ENCODE measurements at regions not wholly inside any gene's neighbourhood (a gene's known extent, or its start where the extent isn't known, plus 50 kb on each side); places are given as distances from the start of the nearest gene placed in this dataset.

DNA sequence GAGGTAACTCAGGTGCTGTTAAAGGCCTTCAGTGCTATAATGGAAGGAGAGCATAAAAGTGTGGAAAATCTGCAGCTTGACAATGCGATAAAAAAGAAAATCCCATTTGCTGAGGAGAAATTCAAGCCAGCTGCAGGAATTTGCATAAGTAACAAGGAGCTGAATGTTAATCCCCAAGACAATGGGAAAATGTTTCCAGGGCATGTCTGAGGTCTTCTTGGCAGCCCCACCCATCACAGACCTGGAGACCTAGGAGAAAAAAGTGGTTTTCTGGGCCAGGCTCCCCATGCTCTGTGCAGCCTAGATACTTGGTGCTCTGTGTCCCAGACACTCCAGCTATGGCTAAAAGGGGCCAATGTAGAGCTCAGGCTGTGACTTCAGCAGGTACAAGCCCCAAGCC lies 1159.6 kb downstream of the CDH18 start:
- H3K27me3 ChIP-seq (replicated peaks in 1 of 4; ENCODE audit: control insufficient read depth in 3 of 4, extremely low read depth in 1 of 4, insufficient read depth in 3 of 4, low read length in 3 of 4), result no peaks in the 10 kb centered on the region
- H3K4me1 ChIP-seq (replicated peaks in 1 of 4; ENCODE audit: control insufficient read depth in 3 of 4, insufficient read depth in 4 of 4, low read length in 3 of 4), result peaks cover 0 to 6% (median 0%) of the 10 kb centered on the region in 4 experiments; a peak in 1 of 7 replicates
- H2BK15ac ChIP-seq (ENCODE audit: low read length), result no peak overlapping the region
- H4K91ac ChIP-seq (replicated peaks; ENCODE audit: insufficient read length, low read length), result no peak overlapping the region
- no peak overlapping the region for H3K27ac ChIP-seq (ENCODE audit: low read depth, low read length)
- H3K4ac ChIP-seq (replicated peaks; ENCODE audit: insufficient read length, low read depth, low read length), result no peak overlapping the region
- no peak overlapping the region for H3K23ac ChIP-seq (ENCODE audit: insufficient read length)
- 92% methylated on average over 1 of the region's 1 CpG; no CpG with 5 or more reads in 1 of the 2 experiments for WGBS, 2 experiments (ENCODE audit: extremely low coverage in 1 of 2, insufficient coverage in 1 of 2, insufficient read length in 1 of 2, insufficient replicate concordance in 2 of 2, low coverage in 1 of 2, low lambda C conversion rate in 2 of 2, missing lambda C conversion rate in 1 of 2)
- POLR2A ChIA-PET (ENCODE audit: partially characterized antibody), result no interaction called here
- H3K4me2 ChIP-seq (ENCODE audit: insufficient read depth in 1 of 2, low read depth in 2 of 2, low read length in 2 of 2), result no peak overlapping the region
- FAIRE-seq (no peak), DNase-seq (ENCODE audit: low read depth in 1 of 2, low spot score in 2 of 2) (no peak)
- H3K79me2 ChIP-seq (ENCODE audit: control insufficient read depth in 1 of 2, insufficient read depth in 2 of 2, low read length in 2 of 2), result no peaks in the 10 kb centered on the region
- no peak overlapping the region for H3K56ac ChIP-seq (replicated peaks; ENCODE audit: insufficient read length, low read depth, low read length)
- no peaks in the 10 kb centered on the region for H3K9me3 ChIP-seq (ENCODE audit: insufficient read depth in 2 of 2, low read depth in 1 of 2, low read length in 1 of 2)
- no peak overlapping the region for H2AFZ ChIP-seq (ENCODE audit: low read length)
- no peaks in the 10 kb centered on the region for H3K23me2 ChIP-seq (ENCODE audit: low read depth, low read length)
- CTCF ChIA-PET (ENCODE audit: partially characterized antibody), result interaction anchor here (1.0 kb wide), 1 partner anchor 56 kb away, joined by 3 read pairs; no protein-coding TSS in a partner anchor
- H4K20me1 ChIP-seq (replicated peaks in 1 of 2; ENCODE audit: control insufficient read depth in 1 of 2, insufficient read depth in 2 of 2, low read length in 2 of 2), result no peaks in the 10 kb centered on the region
- H3K79me1 ChIP-seq (ENCODE audit: low read depth, low read length), result no peaks in the 10 kb centered on the region
- no peak overlapping the region for H3K18ac ChIP-seq (ENCODE audit: extremely low read depth, low read length)
- H4K8ac ChIP-seq (ENCODE audit: extremely low read depth, insufficient read depth, low read length), result no peak overlapping the region
- H2BK12ac ChIP-seq (ENCODE audit: low read depth, low read length), result no peak overlapping the region
- H3K36me3 ChIP-seq (ENCODE audit: control insufficient read depth in 2 of 4, insufficient read depth in 4 of 4, low read length in 3 of 4), result no peaks in the 10 kb centered on the region
- H4K5ac ChIP-seq (ENCODE audit: insufficient read length, low read depth, low read length), result no peak overlapping the region
- H3K9ac ChIP-seq (replicated peaks in 1 of 4; ENCODE audit: extremely low read depth in 1 of 4, low read depth in 3 of 4, low read length in 3 of 4), result no peak overlapping the region
- H2BK20ac ChIP-seq (ENCODE audit: low read length), result no peak overlapping the region
- no peak overlapping the region for H3K14ac ChIP-seq (ENCODE audit: insufficient read length)
- H2BK120ac ChIP-seq (replicated peaks; ENCODE audit: low read depth, low read length), result no peak overlapping the region
- no peak overlapping the region for H2AK5ac ChIP-seq (ENCODE audit: low read depth, low read length)
- no peak overlapping the region for H2BK5ac ChIP-seq (ENCODE audit: low read depth, low read length)
- H3K4me3 ChIP-seq (ENCODE audit: extremely low read depth in 1 of 4, insufficient read depth in 2 of 4, low read depth in 3 of 4, low read length in 4 of 4), result no peak overlapping the region
- TF ChIP-seq HDAC6 (IDR thresholded peaks at IDR 0.05; ENCODE audit: low read depth, low read length) (no peak), TCF12 (IDR thresholded peaks at IDR 0.05; ENCODE audit: low read depth, low read length) (no peak), CBX8 (IDR thresholded peaks at IDR 0.05; ENCODE audit: borderline replicate concordance, low read depth, low read length) (no peak), SP2 (IDR thresholded peaks at IDR 0.05; ENCODE audit: low read length) (no peak), JUND (IDR thresholded peaks at IDR 0.05; ENCODE audit: low read length) (no peak), CBX5 (IDR thresholded peaks at IDR 0.05; ENCODE audit: low read depth, low read length) (no peak), CREB1 (IDR thresholded peaks at IDR 0.05) (no peak), RFX5 (IDR thresholded peaks at IDR 0.05; ENCODE audit: borderline replicate concordance, low read depth, low read length) (no peak), TAF1 (IDR thresholded peaks at IDR 0.05; ENCODE audit: low read depth, low read length) (no peak), SIRT6 (IDR thresholded peaks at IDR 0.05; ENCODE audit: low read length) (no peak), SP4 (IDR thresholded peaks at IDR 0.05; ENCODE audit: low read length) (no peak), POLR2A (IDR thresholded peaks at IDR 0.05; ENCODE audit: control extremely low read depth in 1 of 2, low read depth in 2 of 2, low read length in 2 of 2) (no peak), RBBP5 (IDR thresholded peaks at IDR 0.05; ENCODE audit: borderline replicate concordance, low read depth, low read length) (no peak), EGR1 (IDR thresholded peaks at IDR 0.05; ENCODE audit: borderline replicate concordance, low read depth, low read length) (no peak)
- TF ChIP-seq, protein P1, sequence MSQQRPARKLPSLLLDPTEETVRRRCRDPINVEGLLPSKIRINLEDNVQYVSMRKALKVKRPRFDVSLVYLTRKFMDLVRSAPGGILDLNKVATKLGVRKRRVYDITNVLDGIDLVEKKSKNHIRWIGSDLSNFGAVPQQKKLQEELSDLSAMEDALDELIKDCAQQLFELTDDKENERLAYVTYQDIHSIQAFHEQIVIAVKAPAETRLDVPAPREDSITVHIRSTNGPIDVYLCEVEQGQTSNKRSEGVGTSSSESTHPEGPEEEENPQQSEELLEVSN (IDR thresholded peaks at IDR 0.05), result no peak
- TF ChIP-seq, protein P2, sequence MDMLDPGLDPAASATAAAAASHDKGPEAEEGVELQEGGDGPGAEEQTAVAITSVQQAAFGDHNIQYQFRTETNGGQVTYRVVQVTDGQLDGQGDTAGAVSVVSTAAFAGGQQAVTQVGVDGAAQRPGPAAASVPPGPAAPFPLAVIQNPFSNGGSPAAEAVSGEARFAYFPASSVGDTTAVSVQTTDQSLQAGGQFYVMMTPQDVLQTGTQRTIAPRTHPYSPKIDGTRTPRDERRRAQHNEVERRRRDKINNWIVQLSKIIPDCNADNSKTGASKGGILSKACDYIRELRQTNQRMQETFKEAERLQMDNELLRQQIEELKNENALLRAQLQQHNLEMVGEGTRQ (IDR thresholded peaks at IDR 0.05; ENCODE audit: low read length), result no peak

Data from H1 (cell line).